K562 (cell line): ENCODE measurements at regions not wholly inside any gene's neighbourhood (a gene's known extent, or its start where the extent isn't known, plus 50 kb on each side); places are given as distances from the start of the nearest gene placed in this dataset.

Source experiments
- ATAC-seq: fragments of 200-7000 bp; cut with Tn5 transposase; 3 replicates; pipeline ENCODE4 v1.9.1; 2020; ENCODE audit warnings: moderate library complexity
- BruUV-seq: library from RNA; stranded (reverse); fragments of 400-500 nt; replicated peaks from 2 replicates; lab custom pipeline; 2021; lab: Mats Ljungman, UMichigan
- CTCF ChIA-PET: fragments of 300-600 bp; formaldehyde crosslinking; extraction: SDS; loops from one replicate; lab custom pipeline; 2021; ENCODE audit warnings: low intra/inter-chr PET ratio; lab: Yijun Ruan, JAX
- POLR2A ChIA-PET: fragments of 300-600, 350-650 bp; sonication (Branson Sonifier 250); formaldehyde crosslinking; extraction: SDS; loops from one replicate; lab custom pipeline; 2021; ENCODE audit warnings: antibody characterized with exemption, inconsistent platforms; lab: Yijun Ruan, JAX
- DNase-seq, 4 experiments: peaks; one replicate each; pipeline versions ENCODE4 v3.0.0 to v3.0.0-alpha.2; 2011 to 2018; ENCODE audit warnings: low spot score in 3 of 4, mixed read lengths in 3 of 4; ENCODE audit errors: extremely low read depth in 1 of 4
- FAIRE-seq: peaks from 2 replicates; lab custom pipeline; 2011; peaks lifted over from hg19 to GRCh38; lab: Jason Lieb, UNC
- H2AFZ ChIP-seq: 2 replicates; pipeline ENCODE4 v1.6.0; 2011; ENCODE audit warnings: low read depth, low read length, control low read depth, inconsistent platforms
- H3K27ac ChIP-seq: fragments of 200-600 bp; 3 replicates; pipeline ENCODE4 v1.8.0; 2011; ENCODE audit warnings: low read depth, mild to moderate bottlenecking, control low read depth, inconsistent platforms, low read length, moderate library complexity, mixed read lengths; ENCODE audit errors: extremely low read depth
- H3K27me3 ChIP-seq, 2 experiments: fragments of 300-600 bp in 1 of 2; 2 replicates in 1 of 2; 3 replicates in 1 of 2; pipeline versions ENCODE4 v1.6.0 to v1.8.0; 2011; ENCODE audit warnings: inconsistent platforms in 2 of 2, low read length in 2 of 2, mild to moderate bottlenecking in 1 of 2, mixed read lengths in 1 of 2, moderate library complexity in 1 of 2; ENCODE audit not compliant: control insufficient read depth in 2 of 2, insufficient read depth in 2 of 2
- H3K36me3 ChIP-seq: fragments of 300-600 bp; 3 replicates; pipeline ENCODE4 v1.8.0; 2011; ENCODE audit warnings: mild to moderate bottlenecking, low read length, inconsistent platforms; ENCODE audit not compliant: control insufficient read depth, insufficient read depth
- H3K4me1 ChIP-seq, 2 experiments: fragments of 200-600 bp in 1 of 2; replicated peaks in 1 of 2; 2 replicates in 1 of 2; 3 replicates in 1 of 2; pipeline versions ENCODE4 v1.5.1 to v1.8.0; 2011; ENCODE audit warnings: inconsistent platforms in 2 of 2, low read length in 2 of 2, mild to moderate bottlenecking in 1 of 2, mixed read lengths in 1 of 2, moderate library complexity in 1 of 2; ENCODE audit not compliant: control insufficient read depth in 2 of 2, insufficient read depth in 2 of 2
- H3K4me2 ChIP-seq: 2 replicates; pipeline ENCODE4 v1.6.1; 2011; ENCODE audit warnings: low read length, control low read depth, inconsistent platforms, mixed read lengths; ENCODE audit not compliant: insufficient read depth
- H3K4me3 ChIP-seq: fragments of 200-600 bp; sonication (generic), shearing (Covaris generic); 2 replicates; pipeline ENCODE4 v1.5.1; 2016; ENCODE audit warnings: control low read depth, inconsistent platforms
- H3K79me2 ChIP-seq: fragments of 200-600 bp; 3 replicates; pipeline ENCODE4 v1.8.0; 2011; ENCODE audit warnings: low read length, inconsistent platforms; ENCODE audit not compliant: control insufficient read depth, insufficient read depth
- H3K9ac ChIP-seq, 2 experiments: 2 replicates each; pipeline versions ENCODE4 v1.6.0 to v1.6.1; 2011; ENCODE audit warnings: low read depth in 2 of 2, low read length in 2 of 2, control low read depth in 1 of 2, inconsistent platforms in 1 of 2, mild to moderate bottlenecking in 1 of 2, mixed read lengths in 1 of 2; ENCODE audit not compliant: insufficient read depth in 1 of 2
- H3K9me1 ChIP-seq: one replicate; pipeline ENCODE4 v1.6.0; 2011; ENCODE audit warnings: inconsistent platforms, mild to moderate bottlenecking, low read length, moderate library complexity; ENCODE audit not compliant: control insufficient read depth, insufficient read depth
- H3K9me3 ChIP-seq: replicated peaks from 2 replicates; pipeline ENCODE4 v1.5.1; 2011; ENCODE audit warnings: low read depth, low read length, inconsistent platforms; ENCODE audit not compliant: control insufficient read depth, insufficient read depth
- H4K20me1 ChIP-seq: replicated peaks from 2 replicates; pipeline ENCODE4 v1.6.1; 2011; ENCODE audit warnings: low read length, inconsistent platforms, mixed read lengths; ENCODE audit not compliant: control insufficient read depth, insufficient read depth
- EHMT2 ChIP-seq: fragments of 450-650 bp; IDR thresholded peaks from 2 replicates; pipeline ENCODE4 v1.6.1; 2018; ENCODE audit warnings: antibody characterized with exemption
- FOXK2 ChIP-seq, 2 experiments: fragments of 450-650 bp; IDR thresholded peaks in 1 of 2; conservative IDR thresholded peaks in 1 of 2; 2 replicates each; pipeline ENCODE4 v1.6.1; 2016; ENCODE audit warnings: low read depth in 2 of 2, mild to moderate bottlenecking in 1 of 2
- HOMEZ ChIP-seq: fragments of 250-450 bp; sonication (Bioruptor Pico); IDR thresholded peaks from 2 replicates; pipeline ENCODE4 v1.4.0; 2020; ENCODE audit warnings: mild to moderate bottlenecking, moderate library complexity
- POLR2A ChIP-seq: fragments of 450-650 bp; conservative IDR thresholded peaks from 2 replicates; pipeline ENCODE4 v1.6.1; 2016
- ZNF395 ChIP-seq: fragments of 200-800 bp; sonication (Bioruptor generic); IDR thresholded peaks from 2 replicates; pipeline ENCODE4 v1.6.1; 2017; ENCODE audit warnings: missing genetic modification characterization, missing compliant biosample characterization
- WGBS: fragments of 100-300 bp; shearing (Covaris generic); methylation state at CpG from one replicate; pipeline ENCODE4 v1.1.6; 2016; ENCODE audit warnings: low coverage, mixed read lengths; ENCODE audit not compliant: insufficient coverage; ENCODE audit errors: missing lambda C conversion rate; 5-methylcytosine and 5-hydroxymethylcytosine counted together
- in situ Hi-C: fragments of 300-500 bp; cut with MboI; formaldehyde crosslinking; loops from 4 replicates; pipeline ENCODE4 v1.15.0; 2018; ENCODE audit warnings: inconsistent platforms, mixed read lengths
- intact Hi-C: fragments of 100-400 bp; cut with micrococcal nuclease; formaldehyde crosslinking; loops from 2 replicates; pipeline ENCODE4 v1.14.2; 2022

- no peak for TF ChIP-seq FOXK2 (conservative IDR thresholded peaks at IDR 0.05 in 1 of 2, IDR thresholded peaks at IDR 0.05 in 1 of 2; ENCODE audit: low read depth in 2 of 2)
- TF ChIP-seq EHMT2 = no peak
Observed at GRCh38 chr20:7818477-7818876, 121.8 kb downstream of the HAO1 start (continued).

- Histone ChIP-seq H3K4me1 (no peaks in the 10 kb centered on the region), H3K9ac (no peak overlapping the region), H3K36me3 (no peaks in the 10 kb centered on the region), H3K4me2 (no peak overlapping the region), H3K9me3 (no peaks in the 10 kb centered on the region), H3K27ac (no peak overlapping the region), H3K27me3 (no peaks in the 10 kb centered on the region), H3K4me3 (no peak overlapping the region), H4K20me1 (no peaks in the 10 kb centered on the region), H2AFZ (no peak overlapping the region), H3K9me1 (no peaks in the 10 kb centered on the region), H3K79me2 (no peaks in the 10 kb centered on the region)
- DNase-seq = no peak
- FAIRE-seq = no peak
- no TSS peak for BruUV-seq
- TF ChIP-seq HOMEZ (CRISPR knock-in tag) (no peak), POLR2A (no peak), ZNF395 (CRISPR knock-in tag) (no peak)
- WGBS = 0% methylated on average over 4 of the region's 4 CpGs
- ChIA-PET CTCF (no interaction called here), POLR2A (no interaction called here)
- in situ Hi-C loops = no loop called here
- ATAC-seq = no peak
- intact Hi-C loops = no loop called here
Observed at GRCh38 chr20:7820897-7821296, 119.4 kb downstream of the HAO1 start.
